ENCODE measurements at regions not wholly inside any gene's neighbourhood (a gene's known extent, or its start where the extent isn't known, plus 50 kb on each side); places are given as distances from the start of the nearest gene placed in this dataset.

GRCh38 chr14:22280497-22281316 lies 308.3 kb downstream of the DAD1 start:
- Histone ChIP-seq H3K9me1 (ENCODE audit: insufficient read depth, low read length) (no peaks in the 10 kb centered on the region), H3K79me1 (ENCODE audit: low read depth in 1 of 2, low read length in 2 of 2) (no peaks in the 10 kb centered on the region), H3K27me3 (ENCODE audit: control insufficient read depth, insufficient read depth, low read length) (no peaks in the 10 kb centered on the region), H4K5ac (ENCODE audit: low read depth, low read length) (no peak overlapping the region), H4K8ac (ENCODE audit: low read depth in 2 of 2, low read length in 2 of 2) (no peak overlapping the region), H2BK20ac (ENCODE audit: low read depth, low read length) (no peak overlapping the region), H2AFZ (replicated peaks; ENCODE audit: low read length, poor library complexity) (no peak overlapping the region), H3K4me1 (ENCODE audit: control insufficient read depth, insufficient read depth, low read length) (0 out of 2 replicates have a peak, but pooled peaks cover 1% of the 10 kb centered on the region), H4K91ac (ENCODE audit: insufficient read depth, low read depth, low read length) (no peak overlapping the region), H2BK5ac (ENCODE audit: low read depth, low read length, poor library complexity, severe bottlenecking) (no peak overlapping the region), H3K14ac (replicated peaks; ENCODE audit: low read depth, low read length) (no peak overlapping the region), H2BK120ac (ENCODE audit: low read depth, low read length) (no peak overlapping the region), H3K4me3 (ENCODE audit: insufficient read depth, low read depth, low read length) (no peak overlapping the region), H3K56ac (ENCODE audit: extremely low read depth, insufficient read depth, low read length) (no peak overlapping the region), H3K4me2 (ENCODE audit: low read depth, low read length) (no peak overlapping the region), H3K18ac (ENCODE audit: low read depth, low read length) (no peak overlapping the region), H3K4ac (ENCODE audit: low read depth, low read length) (no peak overlapping the region), H3K36me3 (ENCODE audit: control insufficient read depth, insufficient read depth, low read length) (no peaks in the 10 kb centered on the region), H3K9me3 (ENCODE audit: control insufficient read depth, insufficient read depth, low read length) (no peaks in the 10 kb centered on the region), H2AK9ac (replicated peaks; ENCODE audit: low read depth, low read length, poor library complexity) (no peak overlapping the region), H2AK5ac (ENCODE audit: low read depth, low read length) (no peak overlapping the region), H3K23ac (ENCODE audit: low read depth, low read length) (no peak overlapping the region), H3K27ac (ENCODE audit: insufficient read depth, low read length) (no peak overlapping the region), H3K9ac (ENCODE audit: low read depth, low read length) (no peak overlapping the region), H4K20me1 (ENCODE audit: insufficient read depth, low read length) (no peaks in the 10 kb centered on the region), H2BK15ac (ENCODE audit: low read depth, low read length) (no peak overlapping the region)
- DNase-seq (no peak), ATAC-seq (ENCODE audit: low read depth) (no peak)
- BruUV-seq (replicated peaks): no TSS peak
- TF ChIP-seq RFX5 (IDR thresholded peaks at IDR 0.05; ENCODE audit: low read depth, low read length): no peak
- no peak for TF ChIP-seq CEBPB (IDR thresholded peaks at IDR 0.05; ENCODE audit: low read depth, low read length)
- TF ChIP-seq CTCF (conservative IDR thresholded peaks at IDR 0.05; ENCODE audit: low read depth, low read length): no peak
- no peak for TF ChIP-seq FOS (IDR thresholded peaks at IDR 0.05; ENCODE audit: low read depth, low read length)
- TF ChIP-seq MAZ (IDR thresholded peaks at IDR 0.05; ENCODE audit: borderline replicate concordance, low read depth, low read length): no peak
- no peak for TF ChIP-seq SMC3 (IDR thresholded peaks at IDR 0.05; ENCODE audit: low read depth, low read length)
- no peak for TF ChIP-seq MAFK (IDR thresholded peaks at IDR 0.05; ENCODE audit: low read depth, low read length)
- WGBS, 2 experiments (ENCODE audit: extremely low coverage in 2 of 2, insufficient read length in 1 of 2): 80% methylated on average over 1 of the region's 5 CpGs; no CpG with 5 or more reads in 1 of the 2 experiments
- dilution Hi-C loops (cut with HindIII; ENCODE audit: low sequenced_read_pairs, unreplicated experiment) (no loop called here), intact Hi-C loops (cut with micrococcal nuclease) (no loop called here), in situ Hi-C loops (cut with MboI; ENCODE audit: low sequenced_read_pairs) (no loop called here)
- POLR2A ChIA-PET (ENCODE audit: unreplicated experiment): no interaction called here
- CTCF ChIA-PET: interaction anchor here (0.6 to 0.9 kb wide), 2 partner anchors 9 to 1027 kb away, joined by 3 read pairs; no protein-coding TSS in a partner anchor

All from IMR-90 (cell line).